ENCODE measurements at regions not wholly inside any gene's neighbourhood (a gene's known extent, or its start where the extent isn't known, plus 50 kb on each side); places are given as distances from the start of the nearest gene placed in this dataset.

- TF ChIP-seq OSR1 (CRISPR knock-in tag; IDR thresholded peaks at IDR 0.05) (no peak), RARB (CRISPR knock-in tag; IDR thresholded peaks at IDR 0.05) (no peak), CSDC2 (CRISPR knock-in tag; IDR thresholded peaks at IDR 0.05) (no peak), ZFP3 (CRISPR knock-in tag; IDR thresholded peaks at IDR 0.05) (no peak), ESRRG (CRISPR knock-in tag; IDR thresholded peaks at IDR 0.05) (no peak), ARNTL (CRISPR knock-in tag; IDR thresholded peaks at IDR 0.05; ENCODE audit: borderline replicate concordance, low read depth) (no peak), ZFP30 (CRISPR knock-in tag; IDR thresholded peaks at IDR 0.05) (no peak), TCF4 (CRISPR knock-in tag; IDR thresholded peaks at IDR 0.05; ENCODE audit: borderline replicate concordance) (no peak), TOX (CRISPR knock-in tag; IDR thresholded peaks at IDR 0.05; ENCODE audit: borderline replicate concordance) (no peak), CSRNP3 (CRISPR knock-in tag; IDR thresholded peaks at IDR 0.05) (no peak), ISL1 (CRISPR knock-in tag; IDR thresholded peaks at IDR 0.05) (no peak), CREB5 (CRISPR knock-in tag; IDR thresholded peaks at IDR 0.05; ENCODE audit: low read depth) (no peak), ZNF8 (CRISPR knock-in tag; IDR thresholded peaks at IDR 0.05) (no peak), ZNF70 (CRISPR knock-in tag; IDR thresholded peaks at IDR 0.05) (no peak)
Observed at GRCh38 chr7:155391414-155391813, 66.5 kb upstream of the EN2 start.
